K562 (cell line): ENCODE measurements at regions not wholly inside any gene's neighbourhood (a gene's known extent, or its start where the extent isn't known, plus 50 kb on each side); places are given as distances from the start of the nearest gene placed in this dataset.

Source experiments
- CBX1 ChIP-seq: sonication (generic); IDR thresholded peaks from 2 replicates; pipeline ENCODE4 v1.6.1; 2016; ENCODE audit warnings: antibody characterized with exemption, low read depth, mild to moderate bottlenecking
- CREB1 ChIP-seq, 2 experiments: sonication (generic) in 1 of 2; formaldehyde crosslinking in 1 of 2; IDR thresholded peaks; 2 replicates each; pipeline versions ENCODE4 v1.6.1 to v1.8.0; 2012 to 2022; ENCODE audit warnings: inconsistent platforms in 1 of 2, mild to moderate bottlenecking in 1 of 2, missing genetic modification reagents in 1 of 2, moderate library complexity in 1 of 2
- CREBBP ChIP-seq: IDR thresholded peaks from one replicate; pipeline ENCODE4 v1.6.1; 2012; ENCODE audit warnings: low read depth, mild to moderate bottlenecking, control low read depth, inconsistent platforms, low read length
- FOS ChIP-seq: IDR thresholded peaks from 3 replicates; pipeline ENCODE4 v1.6.1; 2011; ENCODE audit not compliant: insufficient read length; ENCODE audit errors: extremely low read depth
- GABPA ChIP-seq: fragments of 200-800 bp; sonication (Bioruptor generic); conservative IDR thresholded peaks from 2 replicates; pipeline ENCODE4 v1.6.1; 2016; ENCODE audit warnings: low read depth, missing genetic modification characterization, missing compliant biosample characterization
- KDM4B ChIP-seq, 2 experiments: fragments of 450-650 bp in 1 of 2; sonication (generic) in 1 of 2; IDR thresholded peaks; 2 replicates each; pipeline ENCODE4 v1.6.1; 2016 to 2017; ENCODE audit warnings: borderline replicate concordance in 2 of 2, antibody characterized with exemption in 1 of 2, low read depth in 1 of 2, mild to moderate bottlenecking in 1 of 2
- L3MBTL2 ChIP-seq: fragments of 450-650 bp; IDR thresholded peaks from 2 replicates; pipeline ENCODE4 v1.6.1; 2016; ENCODE audit warnings: mild to moderate bottlenecking, moderate library complexity
- MCM7 ChIP-seq, 2 experiments: fragments of 450-650 bp; IDR thresholded peaks; 2 replicates each; pipeline ENCODE4 v1.6.1; 2016 to 2018
- MTA1 ChIP-seq: fragments of 450-650 bp; IDR thresholded peaks from 2 replicates; pipeline ENCODE4 v1.6.1; 2017; ENCODE audit warnings: borderline replicate concordance
- MYNN ChIP-seq, 2 experiments: sonication (generic); formaldehyde crosslinking in 1 of 2; IDR thresholded peaks; 2 replicates each; pipeline versions ENCODE4 v1.5.0 to v1.6.1; 2016 to 2020; ENCODE audit warnings: antibody characterized with exemption in 1 of 2, missing genetic modification reagents in 1 of 2
- NCOA4 ChIP-seq: fragments of 450-650 bp; IDR thresholded peaks from 2 replicates; pipeline ENCODE4 v1.6.1; 2018; ENCODE audit warnings: mild to moderate bottlenecking; ENCODE audit not compliant: partially characterized antibody
- NR2C1 ChIP-seq, 2 experiments: fragments of 450-650 bp; IDR thresholded peaks; 2 replicates each; pipeline ENCODE4 v1.6.1; 2017; ENCODE audit warnings: mild to moderate bottlenecking in 2 of 2, antibody characterized with exemption in 1 of 2, inconsistent platforms in 1 of 2, missing compliant biosample characterization in 1 of 2, missing genetic modification characterization in 1 of 2
- NR2C2 ChIP-seq, 2 experiments: fragments of 200-800 bp in 1 of 2; sonication (Bioruptor generic) in 1 of 2; sonication (generic) in 1 of 2; formaldehyde crosslinking in 1 of 2; IDR thresholded peaks; 2 replicates each; pipeline versions ENCODE4 v1.6.1 to v1.8.0; 2016 to 2022; ENCODE audit warnings: mild to moderate bottlenecking in 1 of 2, missing compliant biosample characterization in 1 of 2, missing genetic modification characterization in 1 of 2, missing genetic modification reagents in 1 of 2
- PHF8 ChIP-seq: fragments of 200-600 bp; sonication (generic); IDR thresholded peaks from 2 replicates; pipeline ENCODE4 v1.6.1; 2012; ENCODE audit warnings: mixed run types, mild to moderate bottlenecking, inconsistent platforms, low read length, moderate library complexity, borderline replicate concordance
- RBFOX2 ChIP-seq: fragments of 200-400 bp; formaldehyde crosslinking; IDR thresholded peaks from 2 replicates; pipeline ENCODE4 v1.6.1; 2017; ENCODE audit warnings: low read depth, mild to moderate bottlenecking, low read length, moderate library complexity
- SFPQ ChIP-seq: fragments of 200-400 bp; formaldehyde crosslinking; IDR thresholded peaks from 2 replicates; pipeline ENCODE4 v1.6.1; 2017; ENCODE audit warnings: mild to moderate bottlenecking, low read depth, low read length, moderate library complexity
- SMARCB1 ChIP-seq: IDR thresholded peaks from 2 replicates; pipeline ENCODE4 v1.6.1; 2011; ENCODE audit warnings: improper control_type of control experiment, low read depth; ENCODE audit not compliant: insufficient read length
- TARDBP ChIP-seq: fragments of 450-650 bp; IDR thresholded peaks from 2 replicates; pipeline ENCODE4 v1.6.1; 2016
- TBP ChIP-seq: optimal IDR thresholded peaks from 2 replicates; pipeline ENCODE3; 2011; ENCODE audit warnings: low read depth, low read length, improper control_type of control experiment
- TOE1 ChIP-seq, 2 experiments: fragments of 450-650 bp in 1 of 2; sonication (generic) in 1 of 2; formaldehyde crosslinking in 1 of 2; IDR thresholded peaks; 2 replicates each; pipeline versions ENCODE4 v1.7.1 to v1.8.0; 2016 to 2022; ENCODE audit warnings: borderline replicate concordance in 2 of 2, mild to moderate bottlenecking in 2 of 2, antibody characterized with exemption in 1 of 2, inconsistent platforms in 1 of 2, low read depth in 1 of 2, missing genetic modification reagents in 1 of 2, moderate library complexity in 1 of 2
- ZNF316 ChIP-seq: fragments of 450-650 bp; IDR thresholded peaks from 2 replicates; pipeline ENCODE4 v1.6.1; 2016
- ZNF77 ChIP-seq: fragments of 250-450 bp; sonication (Bioruptor Pico); IDR thresholded peaks from 2 replicates; pipeline ENCODE4 v1.5.0; 2020
- ZZZ3 ChIP-seq: fragments of 450-650 bp; IDR thresholded peaks from 2 replicates; pipeline ENCODE4 v1.6.1; 2016; ENCODE audit warnings: antibody characterized with exemption, mild to moderate bottlenecking, moderate library complexity
- TF ChIP-seq, protein P1 (sequence below): fragments of 250-450 bp; sonication (Bioruptor Pico); IDR thresholded peaks from 2 replicates; pipeline ENCODE4 v1.4.0; 2020; ENCODE audit warnings: borderline replicate concordance

DNA sequence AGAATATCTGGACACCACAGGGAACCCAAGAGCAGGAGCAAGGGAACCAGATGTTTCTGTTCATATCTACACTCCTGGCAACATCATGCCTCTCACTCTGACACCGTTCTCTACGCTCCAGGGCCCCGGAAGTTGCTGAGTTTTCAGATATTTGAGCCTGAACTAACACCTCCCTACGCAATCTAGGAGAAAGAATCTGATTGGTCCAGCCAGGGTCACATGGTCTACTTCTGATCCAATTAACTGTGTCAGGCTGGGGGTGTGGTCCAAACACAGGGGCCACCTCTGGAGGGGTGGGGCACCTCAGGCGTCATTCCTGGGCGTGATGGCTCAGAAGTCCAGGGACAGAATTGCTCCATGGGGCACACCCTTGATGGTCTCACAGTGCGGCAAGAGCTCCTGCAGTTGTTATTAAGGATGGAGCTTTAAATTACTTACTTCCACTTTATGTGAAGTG lies 165.5 kb downstream of the PTPN11 start (continued):
- TF ChIP-seq SFPQ: no peak
- peak; percentile 86 for TF ChIP-seq ZNF316
- TF ChIP-seq MYNN (IDR thresholded peaks at IDR 0.05): no peak
- TF ChIP-seq MYNN (CRISPR knock-in tag; IDR thresholded peaks at IDR 0.05): no peak
- TF ChIP-seq RBFOX2: peak; percentile 36; the same call in 1 of the 2 replicates
- TF ChIP-seq MCM7 (IDR thresholded peaks at IDR 0.05): no peak
- no peak for TF ChIP-seq MTA1
- 0 out of 2 replicates have a peak, but pooled peaks have one; percentile 42 for TF ChIP-seq NR2C1 (IDR thresholded peaks at IDR 0.05)
- 0 out of 2 replicates have a peak, but pooled peaks have one; percentile 19 for TF ChIP-seq NR2C1 (tag; IDR thresholded peaks at IDR 0.05)
- peak; percentile 69; the same call in 1 of the 2 replicates for TF ChIP-seq L3MBTL2
- TF ChIP-seq PHF8: peak; percentile 16; the same call in 1 of the 2 replicates
- TF ChIP-seq ZNF77 (CRISPR knock-in tag): no peak
- no peak for TF ChIP-seq SMARCB1
- TF ChIP-seq KDM4B (IDR thresholded peaks at IDR 0.05; ENCODE audit: borderline replicate concordance in 2 of 2, low read depth in 1 of 2): no peak
- peak; percentile 60 for TF ChIP-seq GABPA (tag)
- TF ChIP-seq CREBBP: no peak
- TF ChIP-seq CBX1: 0 out of 2 replicates have a peak, but pooled peaks have one; percentile 21
- no peak for TF ChIP-seq NCOA4
- no peak for TF ChIP-seq NR2C2 (CRISPR knock-in tag; IDR thresholded peaks at IDR 0.05)
- peak; percentile 61 for TF ChIP-seq NR2C2 (tag; IDR thresholded peaks at IDR 0.05)
- peak; percentile 83 for TF ChIP-seq TOE1 (IDR thresholded peaks at IDR 0.05; ENCODE audit: borderline replicate concordance)
- no peak for TF ChIP-seq TOE1 (CRISPR knock-in tag; IDR thresholded peaks at IDR 0.05; ENCODE audit: borderline replicate concordance, low read depth)
- TF ChIP-seq, protein P1, sequence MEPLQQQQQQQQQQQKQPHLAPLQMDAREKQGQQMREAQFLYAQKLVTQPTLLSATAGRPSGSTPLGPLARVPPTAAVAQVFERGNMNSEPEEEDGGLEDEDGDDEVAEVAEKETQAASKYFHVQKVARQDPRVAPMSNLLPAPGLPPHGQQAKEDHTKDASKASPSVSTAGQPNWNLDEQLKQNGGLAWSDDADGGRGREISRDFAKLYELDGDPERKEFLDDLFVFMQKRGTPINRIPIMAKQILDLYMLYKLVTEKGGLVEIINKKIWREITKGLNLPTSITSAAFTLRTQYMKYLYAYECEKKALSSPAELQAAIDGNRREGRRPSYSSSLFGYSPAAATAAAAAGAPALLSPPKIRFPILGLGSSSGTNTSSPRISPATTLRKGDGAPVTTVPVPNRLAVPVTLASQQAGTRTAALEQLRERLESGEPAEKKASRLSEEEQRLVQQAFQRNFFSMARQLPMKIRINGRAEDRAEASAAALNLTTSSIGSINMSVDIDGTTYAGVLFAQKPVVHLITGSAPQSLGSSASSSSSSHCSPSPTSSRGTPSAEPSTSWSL (CRISPR knock-in tag): no peak
- TF ChIP-seq TBP: peak; percentile 23
- 0 out of 2 replicates have a peak, but pooled peaks have one; percentile 45 for TF ChIP-seq CREB1 (IDR thresholded peaks at IDR 0.05)
- TF ChIP-seq CREB1 (CRISPR knock-in tag; IDR thresholded peaks at IDR 0.05): peak; percentile 65
- TF ChIP-seq ZZZ3: no peak
- TF ChIP-seq TARDBP: no peak
- peak; percentile 86 for TF ChIP-seq FOS
